ENCODE measurements at regions not wholly inside any gene's neighbourhood (a gene's known extent, or its start where the extent isn't known, plus 50 kb on each side); places are given as distances from the start of the nearest gene placed in this dataset.

DNA sequence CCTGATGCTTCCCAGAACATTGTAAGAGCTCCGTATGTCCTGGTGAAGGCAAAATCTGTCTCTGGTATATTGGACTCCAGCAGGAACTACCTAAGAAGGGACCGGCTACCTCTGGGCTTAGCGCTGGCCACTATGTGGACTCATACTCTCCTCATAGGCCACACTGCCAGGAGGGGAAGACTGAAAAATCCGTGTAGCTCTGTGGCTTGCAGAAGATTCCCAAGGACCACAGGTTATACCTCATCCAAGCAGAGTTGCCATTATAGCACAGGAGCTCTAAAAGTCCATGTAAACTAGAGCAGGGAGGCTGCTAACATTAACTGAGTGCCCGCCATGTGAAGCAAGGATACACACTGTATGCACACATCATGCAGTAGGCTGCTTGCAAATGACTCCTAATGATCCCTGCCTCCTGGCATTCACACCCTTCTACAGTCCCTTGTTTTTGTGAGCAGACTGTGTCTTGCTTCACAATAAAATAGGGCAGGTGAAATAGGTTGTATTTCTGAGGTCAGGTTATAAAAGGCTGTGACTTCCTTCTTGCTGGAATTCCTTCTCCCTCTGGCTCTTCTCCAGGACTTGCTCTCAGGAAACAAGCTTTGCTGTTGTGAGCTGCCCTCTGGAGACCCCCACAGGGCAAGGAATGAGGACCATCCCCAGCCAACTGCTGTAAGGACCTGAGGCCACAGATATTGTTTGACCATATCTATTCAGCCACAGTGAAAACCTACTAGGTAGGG lies 192.6 kb upstream of the UBL3 start:
- Histone ChIP-seq H3K27ac (no peak overlapping the region), H3K9me3 (no peaks in the 10 kb centered on the region), H3K4me3 (no peak overlapping the region), H3K4me1 (no peaks in the 10 kb centered on the region), H3K36me3 (no peaks in the 10 kb centered on the region), H3K27me3 (peaks cover 17% of the 10 kb centered on the region)
- DNase-seq (no peak), ATAC-seq (no peak)
- TF ChIP-seq, protein P1, sequence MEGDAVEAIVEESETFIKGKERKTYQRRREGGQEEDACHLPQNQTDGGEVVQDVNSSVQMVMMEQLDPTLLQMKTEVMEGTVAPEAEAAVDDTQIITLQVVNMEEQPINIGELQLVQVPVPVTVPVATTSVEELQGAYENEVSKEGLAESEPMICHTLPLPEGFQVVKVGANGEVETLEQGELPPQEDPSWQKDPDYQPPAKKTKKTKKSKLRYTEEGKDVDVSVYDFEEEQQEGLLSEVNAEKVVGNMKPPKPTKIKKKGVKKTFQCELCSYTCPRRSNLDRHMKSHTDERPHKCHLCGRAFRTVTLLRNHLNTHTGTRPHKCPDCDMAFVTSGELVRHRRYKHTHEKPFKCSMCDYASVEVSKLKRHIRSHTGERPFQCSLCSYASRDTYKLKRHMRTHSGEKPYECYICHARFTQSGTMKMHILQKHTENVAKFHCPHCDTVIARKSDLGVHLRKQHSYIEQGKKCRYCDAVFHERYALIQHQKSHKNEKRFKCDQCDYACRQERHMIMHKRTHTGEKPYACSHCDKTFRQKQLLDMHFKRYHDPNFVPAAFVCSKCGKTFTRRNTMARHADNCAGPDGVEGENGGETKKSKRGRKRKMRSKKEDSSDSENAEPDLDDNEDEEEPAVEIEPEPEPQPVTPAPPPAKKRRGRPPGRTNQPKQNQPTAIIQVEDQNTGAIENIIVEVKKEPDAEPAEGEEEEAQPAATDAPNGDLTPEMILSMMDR (IDR thresholded peaks at IDR 0.05) = no peak
- intact Hi-C loops (cut with DNase I) = no loop called here

DNA sequence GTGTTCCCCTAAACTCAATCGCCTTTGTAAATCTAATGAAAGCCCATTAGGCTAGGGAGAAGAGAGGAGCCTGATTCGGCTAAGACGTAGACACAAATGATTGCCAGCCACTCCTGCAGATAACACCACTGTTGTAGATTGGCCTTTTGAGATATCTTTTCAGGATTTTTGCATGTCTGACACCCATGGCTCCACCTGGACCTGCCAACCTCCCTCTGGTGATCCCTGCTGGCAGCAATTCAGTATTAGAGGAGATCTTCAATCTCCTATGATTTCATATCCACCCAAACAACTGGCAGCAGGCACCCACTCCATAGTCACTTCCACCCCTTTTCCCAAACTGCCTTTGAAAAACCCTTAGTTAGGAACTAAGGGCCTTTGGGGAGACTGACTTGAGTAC lies 191.9 kb upstream of the UBL3 start:
- H3K27ac ChIP-seq = no peak overlapping the region
- TF ChIP-seq, protein P1 (IDR thresholded peaks at IDR 0.05) = no peak
- intact Hi-C loops (cut with DNase I) = no loop called here

DNA sequence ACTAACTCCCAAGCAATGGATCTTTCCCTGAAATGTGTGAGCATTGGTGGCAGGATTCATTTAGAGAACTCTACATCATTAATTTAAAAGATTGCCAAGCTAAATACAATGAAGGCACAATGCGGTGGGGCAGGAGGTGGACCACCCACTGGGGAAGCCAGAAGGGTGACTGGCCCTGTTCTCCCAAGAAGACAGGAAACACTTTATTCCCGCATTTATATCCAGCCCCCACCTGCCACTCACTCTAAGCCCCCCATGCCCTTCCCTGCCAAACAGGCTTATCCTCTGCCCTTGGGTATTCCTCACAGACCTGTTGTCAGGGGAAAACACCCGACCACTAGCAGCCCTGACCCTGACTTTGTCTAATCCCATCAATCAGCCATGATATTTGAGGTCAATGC lies 189.1 kb upstream of the UBL3 start:
- TF ChIP-seq, protein P1 (IDR thresholded peaks at IDR 0.05) = no peak
- no peaks in the 10 kb centered on the region for H3K4me1 ChIP-seq
- peaks cover 17% of the 10 kb centered on the region for H3K27me3 ChIP-seq
- intact Hi-C loops (cut with DNase I) = no loop called here
- no peak overlapping the region for H3K27ac ChIP-seq
- no peaks in the 10 kb centered on the region for H3K36me3 ChIP-seq
- ATAC-seq (no peak), DNase-seq (no peak)
- no peak overlapping the region for H3K4me3 ChIP-seq
- no peaks in the 10 kb centered on the region for H3K9me3 ChIP-seq

More for the DNA sequence above, 191.9 kb upstream of the UBL3 start:
- Histone ChIP-seq H3K4me3 (no peak overlapping the region), H3K4me1 (no peaks in the 10 kb centered on the region), H3K9me3 (no peaks in the 10 kb centered on the region), H3K27me3 (peaks cover 17% of the 10 kb centered on the region), H3K36me3 (no peaks in the 10 kb centered on the region)
- ATAC-seq (no peak), DNase-seq (no peak)

DNA sequence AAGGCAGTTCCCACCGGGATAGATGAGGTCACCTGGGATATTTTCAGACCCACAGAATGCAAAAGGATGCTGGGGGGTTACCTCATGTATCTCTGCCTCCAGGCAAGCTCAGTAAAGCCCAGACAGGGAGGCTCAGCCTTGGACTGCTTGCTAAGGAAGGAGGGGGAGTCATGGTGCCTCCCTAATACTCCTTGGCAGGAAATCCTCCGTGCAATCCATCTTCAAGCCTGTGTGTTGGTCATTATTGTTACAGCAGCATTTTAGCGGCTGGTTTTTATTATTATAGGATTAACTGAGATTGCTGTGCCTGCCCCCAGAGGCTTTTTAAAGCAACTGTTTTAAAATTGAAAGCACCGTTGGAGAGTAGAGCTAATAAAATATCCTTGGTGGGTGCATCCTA lies 188.5 kb upstream of the UBL3 start:
- TF ChIP-seq, protein P1 (IDR thresholded peaks at IDR 0.05) = no peak
- no peaks in the 10 kb centered on the region for H3K4me1 ChIP-seq
- H3K4me3 ChIP-seq = no peak overlapping the region
- no peak for ATAC-seq
- no peak overlapping the region for H3K27ac ChIP-seq
- H3K36me3 ChIP-seq = no peaks in the 10 kb centered on the region
- intact Hi-C loops (cut with DNase I) = no loop called here
- DNase-seq = no peak
- no peaks in the 10 kb centered on the region for H3K9me3 ChIP-seq
- peaks cover 17% of the 10 kb centered on the region for H3K27me3 ChIP-seq

DNA sequence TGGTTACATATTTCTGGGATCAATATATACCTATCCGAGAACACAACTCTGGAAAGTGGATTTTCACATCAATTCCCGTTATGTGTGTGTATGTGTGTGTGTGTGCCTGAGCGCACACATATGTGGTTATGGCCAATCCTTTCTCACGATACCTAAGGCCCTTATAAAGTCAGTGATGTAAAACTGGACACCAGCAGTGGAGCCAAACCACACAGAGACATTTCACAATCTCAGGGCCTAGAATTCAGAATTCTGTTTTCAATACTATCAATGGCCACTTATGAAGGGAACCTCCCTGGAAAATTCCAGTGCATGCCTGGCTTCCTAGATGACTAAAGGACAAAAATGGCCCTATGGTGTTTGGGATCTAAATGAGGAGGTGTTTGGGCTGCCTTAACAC lies 187.3 kb upstream of the UBL3 start:
- no peaks in the 10 kb centered on the region for H3K9me3 ChIP-seq
- H3K4me3 ChIP-seq = no peak overlapping the region
- DNase-seq (no peak), ATAC-seq (no peak)
- H3K27ac ChIP-seq = no peak overlapping the region
- intact Hi-C loops (cut with DNase I) = no loop called here
- H3K27me3 ChIP-seq = peaks cover 17% of the 10 kb centered on the region
- TF ChIP-seq, protein P1 (IDR thresholded peaks at IDR 0.05) = no peak
- H3K4me1 ChIP-seq = no peaks in the 10 kb centered on the region
- no peaks in the 10 kb centered on the region for H3K36me3 ChIP-seq

DNA sequence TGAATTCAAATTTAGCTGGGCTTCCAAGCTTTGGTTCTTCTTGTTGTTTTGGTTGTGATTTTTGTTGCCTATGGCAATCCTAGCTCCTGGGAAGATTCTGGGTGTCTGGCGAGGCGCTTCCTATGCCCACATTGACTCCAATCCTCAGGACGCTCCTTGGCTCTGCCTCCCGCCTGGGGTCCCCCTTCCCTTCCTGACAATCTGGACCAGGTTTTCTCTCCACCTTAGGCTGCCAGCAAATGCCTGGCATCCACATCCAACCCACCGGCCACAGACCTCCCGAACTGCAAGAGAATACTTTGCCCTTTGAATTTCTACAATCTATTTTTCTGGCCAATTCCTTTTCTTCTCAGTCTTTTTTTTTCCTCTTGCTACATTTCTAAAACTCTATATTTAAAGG lies 186.9 kb upstream of the UBL3 start:
- H3K4me3 ChIP-seq = no peak overlapping the region
- intact Hi-C loops (cut with DNase I) = no loop called here
- H3K36me3 ChIP-seq = no peaks in the 10 kb centered on the region
- no peak overlapping the region for H3K27ac ChIP-seq
- TF ChIP-seq, protein P1 (IDR thresholded peaks at IDR 0.05) = no peak
- ATAC-seq (no peak), DNase-seq (no peak)
- H3K4me1 ChIP-seq = no peaks in the 10 kb centered on the region
- no peaks in the 10 kb centered on the region for H3K9me3 ChIP-seq
- H3K27me3 ChIP-seq = peaks cover 17% of the 10 kb centered on the region

All from upper lobe of right lung (tissue), 1 donor.